ENCODE measurements at regions not wholly inside any gene's neighbourhood (a gene's known extent, or its start where the extent isn't known, plus 50 kb on each side); places are given as distances from the start of the nearest gene placed in this dataset.
A peak's percentile ranks its signal among the peaks of the same experiment; 100 is the strongest.

- Mint-ChIP-seq H3K9me3 (no peaks in the 10 kb centered on the region), H3K27ac (no peak overlapping the region), H3K4me3 (no peak overlapping the region), H3K36me3 (no peaks in the 10 kb centered on the region), H3K27me3 (ENCODE audit: insufficient read depth, low read depth) (peaks cover 3% of the 10 kb centered on the region), H3K4me1 (peaks cover 4% of the 10 kb centered on the region)
- peak overlapping the region; percentile 54 for H2AFZ ChIP-seq (replicated peaks)
- H3K79me2 ChIP-seq (ENCODE audit: low read depth) = no peaks in the 10 kb centered on the region
- TF ChIP-seq EZH2 (IDR thresholded peaks at IDR 0.05) (no peak), EZH2phosphoT487 (IDR thresholded peaks at IDR 0.05) (no peak), CTCF (IDR thresholded peaks at IDR 0.05) (no peak)
- no peaks in the 10 kb centered on the region for H3K4me1 ChIP-seq
- H4K20me1 ChIP-seq (ENCODE audit: low read depth) = no peaks in the 10 kb centered on the region
- no peaks in the 10 kb centered on the region for H3K9me3 ChIP-seq (ENCODE audit: low read depth)
- no peak overlapping the region for H3K9ac ChIP-seq
- no peak overlapping the region for H3K4me3 ChIP-seq
- no peak overlapping the region for H3K27ac ChIP-seq
- H3K36me3 ChIP-seq = no peaks in the 10 kb centered on the region
- H3K4me2 ChIP-seq = no peak overlapping the region
- no peaks in the 10 kb centered on the region for H3K27me3 ChIP-seq
- DNase-seq (ENCODE audit: low spot score) = no peak
- no peaks in the 10 kb centered on the region for H3F3A ChIP-seq (ENCODE audit: low read depth)
Measured at GRCh38 chr15:60154764-60155325, 150.7 kb downstream of the FOXB1 start.

GRCh38 chr15:60155661-60156060 is 151.6 kb downstream of the FOXB1 start:
- Histone ChIP-seq H3K4me2 (no peak overlapping the region), H3K4me1 (no peaks in the 10 kb centered on the region)
- no peak overlapping the region for H3K27ac Mint-ChIP-seq

GRCh38 chr15:60160909-60161308 is 156.8 kb downstream of the FOXB1 start:
- Histone ChIP-seq H3K4me3 (no peak overlapping the region), H3K27me3 (no peaks in the 10 kb centered on the region), H3K79me2 (ENCODE audit: low read depth) (no peaks in the 10 kb centered on the region), H2AFZ (replicated peaks) (no peak overlapping the region), H3K4me2 (no peak overlapping the region), H3K9me3 (ENCODE audit: low read depth) (no peaks in the 10 kb centered on the region), H4K20me1 (ENCODE audit: low read depth) (no peaks in the 10 kb centered on the region), H3K9ac (no peak overlapping the region), H3K36me3 (no peaks in the 10 kb centered on the region), H3F3A (ENCODE audit: low read depth) (no peaks in the 10 kb centered on the region), H3K27ac (no peak overlapping the region), H3K4me1 (peaks cover 10% of the 10 kb centered on the region)
- TF ChIP-seq EZH2 (IDR thresholded peaks at IDR 0.05) = no peak
- TF ChIP-seq EZH2phosphoT487 (IDR thresholded peaks at IDR 0.05) = no peak
- TF ChIP-seq CTCF (IDR thresholded peaks at IDR 0.05) = no peak
- Mint-ChIP-seq H3K27ac (no peak overlapping the region), H3K4me1 (peaks cover 9% of the 10 kb centered on the region), H3K9me3 (no peaks in the 10 kb centered on the region), H3K36me3 (no peaks in the 10 kb centered on the region), H3K27me3 (ENCODE audit: insufficient read depth, low read depth) (peaks cover 3% of the 10 kb centered on the region), H3K4me3 (no peak overlapping the region)
- no peak for DNase-seq (ENCODE audit: low spot score)

More at GRCh38 chr15:60155661-60156060, 151.6 kb downstream of the FOXB1 start:
- Mint-ChIP-seq H3K36me3 (no peaks in the 10 kb centered on the region), H3K4me3 (no peak overlapping the region), H3K27me3 (ENCODE audit: insufficient read depth, low read depth) (peaks cover 3% of the 10 kb centered on the region), H3K9me3 (no peaks in the 10 kb centered on the region), H3K4me1 (peaks cover 4% of the 10 kb centered on the region)
- Histone ChIP-seq H3K27me3 (no peaks in the 10 kb centered on the region), H3K79me2 (ENCODE audit: low read depth) (no peaks in the 10 kb centered on the region), H2AFZ (replicated peaks) (peak overlapping the region; percentile 54), H3K4me3 (no peak overlapping the region), H3K9me3 (ENCODE audit: low read depth) (no peaks in the 10 kb centered on the region), H3K36me3 (no peaks in the 10 kb centered on the region), H4K20me1 (ENCODE audit: low read depth) (no peaks in the 10 kb centered on the region), H3K9ac (no peak overlapping the region), H3F3A (ENCODE audit: low read depth) (no peaks in the 10 kb centered on the region), H3K27ac (no peak overlapping the region)
- no peak for DNase-seq (ENCODE audit: low spot score)
- TF ChIP-seq EZH2phosphoT487 (IDR thresholded peaks at IDR 0.05) (no peak), CTCF (IDR thresholded peaks at IDR 0.05) (no peak), EZH2 (IDR thresholded peaks at IDR 0.05) (no peak)

All from neural progenitor cell (in vitro differentiated cells).